K562 (cell line): ENCODE measurements at regions not wholly inside any gene's neighbourhood (a gene's known extent, or its start where the extent isn't known, plus 50 kb on each side); places are given as distances from the start of the nearest gene placed in this dataset.

Experiments used
- ATAC-seq: fragments of 200-7000 bp; cut with Tn5 transposase; 3 replicates; pipeline ENCODE4 v1.9.1; 2020; ENCODE audit warnings: moderate library complexity
- BruUV-seq: library from RNA; stranded (reverse); fragments of 400-500 nt; replicated peaks from 2 replicates; lab custom pipeline; 2021; lab: Mats Ljungman, UMichigan
- CTCF ChIA-PET: fragments of 300-600 bp; formaldehyde crosslinking; extraction: SDS; loops from one replicate; lab custom pipeline; 2021; ENCODE audit warnings: low intra/inter-chr PET ratio; lab: Yijun Ruan, JAX
- POLR2A ChIA-PET: fragments of 300-600, 350-650 bp; sonication (Branson Sonifier 250); formaldehyde crosslinking; extraction: SDS; loops from one replicate; lab custom pipeline; 2021; ENCODE audit warnings: antibody characterized with exemption, inconsistent platforms; lab: Yijun Ruan, JAX
- DNase-seq, 4 experiments: peaks; one replicate each; pipeline versions ENCODE4 v3.0.0 to v3.0.0-alpha.2; 2011 to 2018; ENCODE audit warnings: low spot score in 3 of 4, mixed read lengths in 3 of 4; ENCODE audit errors: extremely low read depth in 1 of 4
- FAIRE-seq: peaks from 2 replicates; lab custom pipeline; 2011; peaks lifted over from hg19 to GRCh38; lab: Jason Lieb, UNC
- H2AFZ ChIP-seq: 2 replicates; pipeline ENCODE4 v1.6.0; 2011; ENCODE audit warnings: low read depth, low read length, control low read depth, inconsistent platforms
- H3K27ac ChIP-seq: fragments of 200-600 bp; 3 replicates; pipeline ENCODE4 v1.8.0; 2011; ENCODE audit warnings: low read depth, mild to moderate bottlenecking, control low read depth, inconsistent platforms, low read length, moderate library complexity, mixed read lengths; ENCODE audit errors: extremely low read depth
- H3K27me3 ChIP-seq, 2 experiments: fragments of 300-600 bp in 1 of 2; 2 replicates in 1 of 2; 3 replicates in 1 of 2; pipeline versions ENCODE4 v1.6.0 to v1.8.0; 2011; ENCODE audit warnings: inconsistent platforms in 2 of 2, low read length in 2 of 2, mild to moderate bottlenecking in 1 of 2, mixed read lengths in 1 of 2, moderate library complexity in 1 of 2; ENCODE audit not compliant: control insufficient read depth in 2 of 2, insufficient read depth in 2 of 2
- H3K36me3 ChIP-seq: fragments of 300-600 bp; 3 replicates; pipeline ENCODE4 v1.8.0; 2011; ENCODE audit warnings: mild to moderate bottlenecking, low read length, inconsistent platforms; ENCODE audit not compliant: control insufficient read depth, insufficient read depth
- H3K4me1 ChIP-seq, 2 experiments: fragments of 200-600 bp in 1 of 2; replicated peaks in 1 of 2; 2 replicates in 1 of 2; 3 replicates in 1 of 2; pipeline versions ENCODE4 v1.5.1 to v1.8.0; 2011; ENCODE audit warnings: inconsistent platforms in 2 of 2, low read length in 2 of 2, mild to moderate bottlenecking in 1 of 2, mixed read lengths in 1 of 2, moderate library complexity in 1 of 2; ENCODE audit not compliant: control insufficient read depth in 2 of 2, insufficient read depth in 2 of 2
- H3K4me2 ChIP-seq: 2 replicates; pipeline ENCODE4 v1.6.1; 2011; ENCODE audit warnings: low read length, control low read depth, inconsistent platforms, mixed read lengths; ENCODE audit not compliant: insufficient read depth
- H3K4me3 ChIP-seq: fragments of 200-600 bp; sonication (generic), shearing (Covaris generic); 2 replicates; pipeline ENCODE4 v1.5.1; 2016; ENCODE audit warnings: control low read depth, inconsistent platforms
- H3K79me2 ChIP-seq: fragments of 200-600 bp; 3 replicates; pipeline ENCODE4 v1.8.0; 2011; ENCODE audit warnings: low read length, inconsistent platforms; ENCODE audit not compliant: control insufficient read depth, insufficient read depth
- H3K9ac ChIP-seq, 2 experiments: 2 replicates each; pipeline versions ENCODE4 v1.6.0 to v1.6.1; 2011; ENCODE audit warnings: low read depth in 2 of 2, low read length in 2 of 2, control low read depth in 1 of 2, inconsistent platforms in 1 of 2, mild to moderate bottlenecking in 1 of 2, mixed read lengths in 1 of 2; ENCODE audit not compliant: insufficient read depth in 1 of 2
- H3K9me1 ChIP-seq: one replicate; pipeline ENCODE4 v1.6.0; 2011; ENCODE audit warnings: inconsistent platforms, mild to moderate bottlenecking, low read length, moderate library complexity; ENCODE audit not compliant: control insufficient read depth, insufficient read depth
- H3K9me3 ChIP-seq: replicated peaks from 2 replicates; pipeline ENCODE4 v1.5.1; 2011; ENCODE audit warnings: low read depth, low read length, inconsistent platforms; ENCODE audit not compliant: control insufficient read depth, insufficient read depth
- H4K20me1 ChIP-seq: replicated peaks from 2 replicates; pipeline ENCODE4 v1.6.1; 2011; ENCODE audit warnings: low read length, inconsistent platforms, mixed read lengths; ENCODE audit not compliant: control insufficient read depth, insufficient read depth
- ETS2 ChIP-seq: IDR thresholded peaks from 2 replicates; pipeline ENCODE4 v1.6.1; 2016; ENCODE audit warnings: borderline replicate concordance, missing genetic modification characterization, mild to moderate bottlenecking, moderate library complexity, missing compliant biosample characterization; ENCODE audit not compliant: poor library complexity, severe bottlenecking
- FOXM1 ChIP-seq, 2 experiments: fragments of 450-650 bp in 1 of 2; sonication (generic) in 1 of 2; formaldehyde crosslinking in 1 of 2; IDR thresholded peaks; 2 replicates each; pipeline versions ENCODE4 v1.6.1 to v1.9.0; 2017 to 2022; ENCODE audit warnings: low read depth in 2 of 2, mild to moderate bottlenecking in 2 of 2, missing genetic modification reagents in 1 of 2, moderate library complexity in 1 of 2
- HEY1 ChIP-seq: fragments of 250-450 bp; sonication (Bioruptor Pico); IDR thresholded peaks from 2 replicates; pipeline ENCODE4 v1.5.0; 2020; ENCODE audit warnings: mild to moderate bottlenecking, moderate library complexity, borderline replicate concordance
- HNRNPL ChIP-seq: fragments of 200-400 bp; formaldehyde crosslinking; IDR thresholded peaks from 2 replicates; pipeline ENCODE4 v1.6.1; 2017; ENCODE audit warnings: low read depth, mild to moderate bottlenecking, low read length
- KAT2B ChIP-seq: IDR thresholded peaks from one replicate; pipeline ENCODE4 v1.6.1; 2012; ENCODE audit warnings: low read depth, mild to moderate bottlenecking, control low read depth, inconsistent platforms, low read length, moderate library complexity
- PHB ChIP-seq: fragments of 250-450 bp; sonication (Bioruptor Pico); IDR thresholded peaks from 2 replicates; pipeline ENCODE4 v1.5.0; 2021
- POLR2AphosphoS5 ChIP-seq: IDR thresholded peaks from 2 replicates; pipeline ENCODE4 v1.6.1; 2011; ENCODE audit warnings: mild to moderate bottlenecking, low read depth, low read length, moderate library complexity; ENCODE audit not compliant: control insufficient read depth, insufficient read depth
- PTTG1 ChIP-seq: fragments of 450-650 bp; IDR thresholded peaks from 2 replicates; pipeline ENCODE4 v1.6.1; 2016; ENCODE audit warnings: low read depth, mild to moderate bottlenecking, missing genetic modification characterization, missing compliant biosample characterization
- SMC3 ChIP-seq: conservative IDR thresholded peaks from 2 replicates; pipeline ENCODE4 v1.6.1; 2011; ENCODE audit warnings: low read depth, low read length, improper control_type of control experiment; ENCODE audit not compliant: insufficient read depth
- SNIP1 ChIP-seq: fragments of 450-650 bp; IDR thresholded peaks from 2 replicates; pipeline ENCODE4 v1.7.1; 2017; ENCODE audit warnings: low read depth, mild to moderate bottlenecking
- ZBTB1 ChIP-seq: sonication (generic); formaldehyde crosslinking; IDR thresholded peaks from 2 replicates; pipeline ENCODE4 v1.8.1; 2023; ENCODE audit warnings: missing genetic modification reagents, low read depth, mild to moderate bottlenecking, borderline replicate concordance
- ZC3H11A ChIP-seq: IDR thresholded peaks from 2 replicates; pipeline ENCODE4 v1.6.1; 2012; ENCODE audit warnings: low read depth, low read length, improper control_type of control experiment
- ZNF551 ChIP-seq: fragments of 250-450 bp; sonication (Bioruptor Pico); IDR thresholded peaks from 2 replicates; pipeline ENCODE4 v1.5.0; 2021; ENCODE audit warnings: mild to moderate bottlenecking, moderate library complexity
- ZNF57 ChIP-seq: fragments of 450-650 bp; formaldehyde crosslinking; IDR thresholded peaks from 2 replicates; pipeline ENCODE4 v1.4.0; 2020; ENCODE audit warnings: mild to moderate bottlenecking, moderate library complexity
- WGBS: fragments of 100-300 bp; shearing (Covaris generic); methylation state at CpG from one replicate; pipeline ENCODE4 v1.1.6; 2016; ENCODE audit warnings: low coverage, mixed read lengths; ENCODE audit not compliant: insufficient coverage; ENCODE audit errors: missing lambda C conversion rate; 5-methylcytosine and 5-hydroxymethylcytosine counted together
- in situ Hi-C: fragments of 300-500 bp; cut with MboI; formaldehyde crosslinking; loops from 4 replicates; pipeline ENCODE4 v1.15.0; 2018; ENCODE audit warnings: inconsistent platforms, mixed read lengths
- intact Hi-C: fragments of 100-400 bp; cut with micrococcal nuclease; formaldehyde crosslinking; loops from 2 replicates; pipeline ENCODE4 v1.14.2; 2022
- TF ChIP-seq, protein P1 (sequence below): fragments of 250-450 bp; sonication (Bioruptor Pico); IDR thresholded peaks from 2 replicates; pipeline ENCODE4 v1.9.0; 2021; ENCODE audit warnings: mild to moderate bottlenecking
- TF ChIP-seq, protein P2 (sequence below): fragments of 250-450 bp; sonication (Bioruptor Pico); IDR thresholded peaks from 2 replicates; pipeline ENCODE4 v1.4.0; 2020; ENCODE audit warnings: mild to moderate bottlenecking, moderate library complexity, borderline replicate concordance
- TF ChIP-seq, protein P3 (sequence below): fragments of 450-650 bp; formaldehyde crosslinking; IDR thresholded peaks from 2 replicates; pipeline ENCODE4 v1.4.0; 2022; ENCODE audit warnings: mild to moderate bottlenecking, moderate library complexity

DNA sequence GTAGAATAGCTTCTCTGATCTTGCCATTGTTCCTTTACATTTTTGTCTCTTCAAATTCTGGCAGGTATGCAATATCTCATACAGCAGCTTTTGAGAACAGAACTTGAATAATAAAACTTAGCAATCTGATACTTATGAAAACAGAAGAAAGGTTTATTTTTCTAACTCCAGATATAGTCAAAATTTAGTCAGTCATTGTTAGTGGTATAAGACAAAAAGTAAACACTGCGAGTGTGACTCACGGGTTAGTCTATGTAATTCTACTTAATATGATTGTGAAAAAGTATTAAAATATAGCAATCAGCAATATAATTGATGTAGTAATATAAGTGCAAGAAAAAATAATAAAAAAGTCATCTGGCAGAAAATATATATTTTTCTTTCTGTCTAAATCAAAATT is 910.4 kb downstream of the DNAH5 start (continued):
- TF ChIP-seq FOXM1 (IDR thresholded peaks at IDR 0.05; ENCODE audit: low read depth) (no peak), FOXM1 (CRISPR knock-in tag; IDR thresholded peaks at IDR 0.05; ENCODE audit: low read depth) (no peak), ETS2 (tag) (no peak), PHB (CRISPR knock-in tag) (no peak), HEY1 (CRISPR knock-in tag) (no peak), ZNF551 (CRISPR knock-in tag) (no peak), SMC3 (no peak), KAT2B (no peak), PTTG1 (no peak)
- TF ChIP-seq, protein P1, sequence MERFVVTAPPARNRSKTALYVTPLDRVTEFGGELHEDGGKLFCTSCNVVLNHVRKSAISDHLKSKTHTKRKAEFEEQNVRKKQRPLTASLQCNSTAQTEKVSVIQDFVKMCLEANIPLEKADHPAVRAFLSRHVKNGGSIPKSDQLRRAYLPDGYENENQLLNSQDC (CRISPR knock-in tag) = no peak

DNA sequence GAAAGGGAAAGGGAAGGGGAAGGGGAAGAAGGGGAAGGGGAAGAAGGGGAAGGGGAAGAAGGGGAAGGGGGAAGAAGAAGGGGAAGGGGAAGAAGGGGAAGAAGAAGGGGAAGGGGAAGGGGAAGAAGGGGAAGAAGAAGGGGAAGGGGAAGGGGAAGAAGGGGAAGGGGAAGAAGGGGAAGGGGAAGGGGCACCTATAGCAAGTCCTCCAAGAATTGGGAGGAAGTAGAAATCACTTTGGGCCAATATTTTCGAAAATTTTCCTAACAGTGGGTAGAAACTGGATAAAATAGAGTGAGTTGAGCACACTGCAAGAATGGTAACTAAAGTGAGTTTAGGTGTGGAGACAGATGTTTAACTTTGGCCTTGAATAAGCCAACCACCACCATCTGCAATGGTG is 915.3 kb downstream of the DNAH5 start:
- POLR2A ChIA-PET = no interaction called here

More for the DNA sequence above, 915.3 kb downstream of the DNAH5 start:
- 0% methylated on average over 1 of the region's 1 CpG for WGBS
- no peaks in the 10 kb centered on the region for H3K36me3 ChIP-seq
- CTCF ChIA-PET = no interaction called here
- intact Hi-C loops = no loop called here
- H3K9me3 ChIP-seq = no peaks in the 10 kb centered on the region; the same call in 1 of the 2 replicates
- no peaks in the 10 kb centered on the region for H3K27me3 ChIP-seq
- in situ Hi-C loops = no loop called here
- no peaks in the 10 kb centered on the region for H3K4me1 ChIP-seq
- no peaks in the 10 kb centered on the region for H4K20me1 ChIP-seq
- no peak overlapping the region for H3K4me3 ChIP-seq
- H3K4me2 ChIP-seq = no peak overlapping the region
- H3K9ac ChIP-seq = no peak overlapping the region
- no peak overlapping the region for H3K27ac ChIP-seq
- DNase-seq (no peak), ATAC-seq (no peak), FAIRE-seq (no peak)
- H3K79me2 ChIP-seq = no peaks in the 10 kb centered on the region
- TF ChIP-seq, protein P2, sequence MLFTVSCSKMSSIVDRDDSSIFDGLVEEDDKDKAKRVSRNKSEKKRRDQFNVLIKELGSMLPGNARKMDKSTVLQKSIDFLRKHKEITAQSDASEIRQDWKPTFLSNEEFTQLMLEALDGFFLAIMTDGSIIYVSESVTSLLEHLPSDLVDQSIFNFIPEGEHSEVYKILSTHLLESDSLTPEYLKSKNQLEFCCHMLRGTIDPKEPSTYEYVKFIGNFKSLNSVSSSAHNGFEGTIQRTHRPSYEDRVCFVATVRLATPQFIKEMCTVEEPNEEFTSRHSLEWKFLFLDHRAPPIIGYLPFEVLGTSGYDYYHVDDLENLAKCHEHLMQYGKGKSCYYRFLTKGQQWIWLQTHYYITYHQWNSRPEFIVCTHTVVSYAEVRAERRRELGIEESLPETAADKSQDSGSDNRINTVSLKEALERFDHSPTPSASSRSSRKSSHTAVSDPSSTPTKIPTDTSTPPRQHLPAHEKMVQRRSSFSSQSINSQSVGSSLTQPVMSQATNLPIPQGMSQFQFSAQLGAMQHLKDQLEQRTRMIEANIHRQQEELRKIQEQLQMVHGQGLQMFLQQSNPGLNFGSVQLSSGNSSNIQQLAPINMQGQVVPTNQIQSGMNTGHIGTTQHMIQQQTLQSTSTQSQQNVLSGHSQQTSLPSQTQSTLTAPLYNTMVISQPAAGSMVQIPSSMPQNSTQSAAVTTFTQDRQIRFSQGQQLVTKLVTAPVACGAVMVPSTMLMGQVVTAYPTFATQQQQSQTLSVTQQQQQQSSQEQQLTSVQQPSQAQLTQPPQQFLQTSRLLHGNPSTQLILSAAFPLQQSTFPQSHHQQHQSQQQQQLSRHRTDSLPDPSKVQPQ = no peak
- TF ChIP-seq SMC3 = no peak
- TF ChIP-seq SNIP1 = no peak
- TF ChIP-seq, protein P3, sequence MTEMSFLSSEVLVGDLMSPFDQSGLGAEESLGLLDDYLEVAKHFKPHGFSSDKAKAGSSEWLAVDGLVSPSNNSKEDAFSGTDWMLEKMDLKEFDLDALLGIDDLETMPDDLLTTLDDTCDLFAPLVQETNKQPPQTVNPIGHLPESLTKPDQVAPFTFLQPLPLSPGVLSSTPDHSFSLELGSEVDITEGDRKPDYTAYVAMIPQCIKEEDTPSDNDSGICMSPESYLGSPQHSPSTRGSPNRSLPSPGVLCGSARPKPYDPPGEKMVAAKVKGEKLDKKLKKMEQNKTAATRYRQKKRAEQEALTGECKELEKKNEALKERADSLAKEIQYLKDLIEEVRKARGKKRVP (CRISPR knock-in tag) = no peak
- TF ChIP-seq ZC3H11A = no peak
- TF ChIP-seq ZNF57 (CRISPR knock-in tag) = no peak
- no peak for TF ChIP-seq ZBTB1 (CRISPR knock-in tag)
- TF ChIP-seq POLR2AphosphoS5 = no peak
- TF ChIP-seq HNRNPL = no peak
- no TSS peak for BruUV-seq
- no peaks in the 10 kb centered on the region for H3K9me1 ChIP-seq
- H2AFZ ChIP-seq = no peak overlapping the region
